HG03280 (cell line): ENCODE measurements at regions not wholly inside any gene's neighbourhood (a gene's known extent, or its start where the extent isn't known, plus 50 kb on each side); places are given as distances from the start of the nearest gene placed in this dataset.
"Not testable (repeated sequence)": the region's sequence is repeated elsewhere in the genome, so short reads cannot be mapped to it uniquely, and the experiment has no call there.

Experiments
- ATAC-seq: cut with Tn5 transposase; IDR thresholded peaks from one replicate; pipeline ENCODE4 v1.9.1; 2021; ENCODE audit warnings: mild to moderate bottlenecking, moderate library complexity; ENCODE audit not compliant: unreplicated experiment

DNA sequence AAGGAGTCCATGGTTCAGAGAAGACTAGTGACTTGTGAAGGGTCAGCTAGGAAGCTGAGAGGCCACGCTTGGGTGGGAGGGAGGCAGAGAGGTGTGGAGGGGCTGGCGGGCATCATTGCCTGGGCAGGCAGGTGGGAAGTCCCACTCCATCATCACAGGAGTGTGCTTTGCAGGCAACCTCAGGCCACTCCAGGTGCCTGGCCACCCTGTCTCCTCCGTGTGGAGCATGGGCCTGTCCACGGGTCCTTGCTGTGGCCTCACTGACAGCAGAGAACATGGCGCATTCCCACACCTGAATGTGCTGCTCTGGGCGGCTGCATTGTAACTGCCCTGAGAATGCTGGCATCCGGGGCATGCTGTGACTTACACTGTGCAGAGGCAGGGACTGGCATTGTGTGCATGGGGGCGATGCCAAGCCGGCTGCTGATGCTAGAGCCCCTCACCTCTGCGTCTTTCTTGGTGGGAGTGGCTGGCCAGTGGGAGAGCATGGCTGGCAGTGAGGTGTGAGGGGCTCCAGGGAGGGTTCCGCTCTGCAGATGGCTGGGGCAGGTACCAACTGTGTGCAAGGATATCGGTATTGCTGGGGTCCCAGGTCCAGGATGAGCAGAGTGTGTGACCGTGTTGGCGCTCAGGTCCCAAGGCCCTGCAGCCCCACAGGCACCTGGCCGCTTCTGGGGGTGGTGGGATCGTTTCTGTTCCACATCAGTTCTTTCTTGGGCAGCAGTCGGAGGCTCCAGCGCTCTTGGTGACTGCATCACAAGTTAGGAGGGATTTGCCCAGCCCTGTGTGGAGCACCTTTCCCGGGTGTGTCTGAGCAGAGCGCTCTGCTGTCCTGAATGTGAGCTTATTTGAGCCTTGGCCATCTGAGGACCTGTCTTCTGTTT lies 94.8 kb downstream of the NPIPB11 start:
- ATAC-seq, result no peak

- ATAC-seq, result no peak
Observed at GRCh38 chr16:29310852-29311314, 95.6 kb downstream of the NPIPB11 start.

GRCh38 chr16:29310243-29310642 lies 96.3 kb downstream of the NPIPB11 start:
- ATAC-seq, result not testable (repeated sequence)

- ATAC-seq, result not testable (repeated sequence)
Observed at GRCh38 chr16:29309601-29310000, 96.9 kb downstream of the NPIPB11 start.

DNA sequence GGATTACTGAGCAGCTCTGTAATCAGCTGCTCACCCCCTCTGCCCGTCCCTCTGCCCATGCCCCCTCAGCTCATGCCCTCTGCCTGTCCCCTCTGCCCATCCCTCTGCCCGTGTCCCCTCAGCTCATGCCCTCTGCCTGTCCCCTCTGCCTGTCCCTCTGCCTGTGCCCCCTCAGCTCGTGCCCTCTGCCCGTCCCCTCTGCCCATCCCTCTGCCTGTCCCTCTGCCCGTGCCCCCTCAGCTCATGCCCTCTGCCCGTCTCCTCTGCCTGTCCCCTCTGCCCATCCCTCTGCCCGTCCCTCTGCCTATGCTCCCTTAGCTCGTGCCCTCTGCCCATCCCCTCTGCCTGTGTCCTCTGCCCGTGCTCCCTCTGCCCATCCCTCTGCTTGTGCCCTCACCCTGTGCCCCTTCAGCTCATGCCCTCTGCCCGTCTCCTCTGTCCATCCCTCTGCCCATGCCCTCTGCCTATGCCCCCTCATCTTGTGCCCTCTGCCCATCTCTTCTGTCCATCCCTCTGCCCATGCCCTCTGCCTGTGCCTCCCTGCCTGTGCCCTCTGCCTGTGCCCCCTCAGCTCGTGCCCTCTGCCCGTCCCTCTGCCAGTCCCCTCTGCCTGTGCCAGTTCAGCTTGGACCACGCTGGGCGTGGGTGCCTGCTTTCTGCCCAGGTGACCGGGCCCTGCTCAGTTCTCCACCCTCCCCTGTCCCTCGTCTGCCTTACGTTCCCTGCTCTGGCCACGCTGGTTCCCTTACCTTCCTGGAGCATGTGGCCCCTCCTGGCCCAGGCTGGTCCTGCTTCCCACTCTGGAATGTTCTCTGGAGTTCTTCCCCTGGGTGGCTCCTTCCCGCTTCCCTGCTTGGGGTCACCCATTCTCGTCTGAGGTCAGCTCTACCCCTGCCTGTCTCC lies 97.6 kb downstream of the NPIPB11 start:
- no peak for ATAC-seq

GRCh38 chr16:29307598-29308507 lies 98.7 kb downstream of the NPIPB11 start:
- no peak for ATAC-seq

DNA sequence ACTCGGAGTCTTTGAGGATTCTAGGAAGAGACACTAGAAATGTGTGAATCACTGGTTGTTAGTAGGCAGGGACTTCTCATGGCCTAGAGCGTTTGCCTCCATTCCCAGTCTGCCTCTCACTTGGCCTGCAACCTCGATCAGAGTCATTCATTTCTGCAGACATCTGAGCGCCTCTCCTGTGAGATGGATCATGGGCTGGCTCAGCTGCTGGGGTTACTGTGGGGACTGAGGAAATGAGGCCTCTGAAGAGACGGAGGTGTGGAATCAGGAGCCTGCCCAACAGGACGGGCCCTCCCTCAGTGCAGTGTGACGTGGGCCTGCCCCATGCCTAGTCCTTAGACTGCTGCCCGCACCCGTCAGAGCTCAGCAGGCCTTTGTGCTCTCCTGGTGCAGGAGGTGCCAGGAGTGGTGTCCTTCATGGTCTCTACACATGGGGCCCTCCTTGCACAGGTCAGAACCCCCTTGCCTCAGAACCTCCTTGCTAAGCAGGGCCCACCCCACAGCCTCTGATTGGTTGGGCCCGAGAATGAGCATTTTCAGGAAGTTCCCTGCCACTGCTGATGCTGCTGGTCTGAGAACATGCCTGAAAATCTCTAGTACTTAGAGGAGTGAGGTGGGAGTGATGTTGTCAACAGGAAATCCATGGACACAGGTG lies 99.4 kb downstream of the NPIPB11 start:
- no peak for ATAC-seq

GRCh38 chr16:29306201-29306600 lies 100.3 kb downstream of the NPIPB11 start:
- ATAC-seq, result no peak

DNA sequence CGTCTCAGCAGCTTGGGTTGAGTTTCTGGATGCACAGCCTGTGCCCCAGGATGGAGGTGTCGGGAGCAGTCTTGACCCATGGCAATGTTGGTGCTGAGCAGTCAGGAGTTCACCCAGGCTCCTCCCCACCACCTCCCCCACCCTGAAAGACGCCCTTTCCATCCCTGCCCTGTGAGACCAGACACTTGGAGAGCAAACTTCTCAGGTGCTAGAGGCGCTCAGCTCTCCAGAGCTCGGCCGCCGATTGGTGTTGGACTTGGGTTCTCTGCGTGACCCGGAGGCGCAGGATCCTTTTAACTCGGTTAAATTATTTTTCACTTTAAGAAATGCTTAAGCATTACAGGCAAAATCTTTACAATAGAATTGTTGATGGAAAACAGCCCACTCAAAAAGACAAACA lies 101.5 kb downstream of the NPIPB11 start:
- ATAC-seq, result not testable (repeated sequence)

GRCh38 chr16:29304251-29304650 lies 102.3 kb downstream of the NPIPB11 start:
- ATAC-seq, result no peak

DNA sequence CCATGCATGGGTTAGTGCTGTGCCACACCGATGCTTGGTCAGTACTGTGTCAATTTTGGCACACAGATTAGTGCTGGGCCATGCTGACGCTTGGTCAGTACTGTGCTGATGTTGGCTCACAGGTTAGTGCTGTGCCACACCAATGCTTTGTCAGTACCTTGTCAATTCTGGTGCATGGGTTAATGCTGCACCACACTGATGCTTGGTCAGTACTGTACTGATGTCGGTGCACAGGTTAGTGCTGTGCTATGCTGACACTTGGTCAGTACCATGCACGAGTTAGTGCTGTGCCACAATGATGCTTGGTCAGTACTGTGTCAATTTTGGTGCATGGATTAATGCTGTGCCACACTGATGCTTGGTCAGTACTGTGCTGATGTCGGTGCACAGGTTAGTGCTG lies 103.0 kb downstream of the NPIPB11 start:
- ATAC-seq, result no peak

GRCh38 chr16:29302976-29303375 lies 103.5 kb downstream of the NPIPB11 start:
- no peak for ATAC-seq

GRCh38 chr16:29302433-29302832 lies 104.1 kb downstream of the NPIPB11 start:
- ATAC-seq, result not testable (repeated sequence)

- ATAC-seq, result not testable (repeated sequence)
Observed at GRCh38 chr16:29301662-29302285, 104.7 kb downstream of the NPIPB11 start.

- ATAC-seq, result not testable (repeated sequence)
Observed at GRCh38 chr16:29300541-29301535, 105.7 kb downstream of the NPIPB11 start.

DNA sequence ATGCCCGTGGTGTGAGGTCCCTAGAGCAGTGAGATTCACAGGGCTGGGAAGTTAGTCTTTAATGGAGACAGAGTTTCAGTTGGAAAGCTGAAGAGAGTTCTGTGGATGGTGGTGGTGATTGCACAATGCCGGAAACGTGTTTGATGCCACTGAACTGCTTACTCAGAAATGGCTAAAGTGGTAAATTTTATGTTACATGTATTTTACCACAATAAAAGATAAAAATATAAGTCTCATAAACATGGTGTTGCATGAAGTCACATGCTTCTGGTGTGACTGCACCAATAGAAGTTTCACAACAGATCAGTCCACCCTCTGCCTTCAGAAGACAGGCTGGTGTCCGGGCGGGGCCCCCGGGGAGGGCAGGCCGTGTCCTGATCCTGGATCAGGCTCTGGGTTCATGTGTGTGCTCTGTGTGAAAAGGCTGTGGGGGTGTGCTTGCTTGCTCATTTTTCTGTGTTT lies 106.5 kb downstream of the NPIPB11 start:
- ATAC-seq, result not testable (repeated sequence)

GRCh38 chr16:29298997-29299396 lies 107.5 kb downstream of the NPIPB11 start:
- ATAC-seq, result not testable (repeated sequence)

DNA sequence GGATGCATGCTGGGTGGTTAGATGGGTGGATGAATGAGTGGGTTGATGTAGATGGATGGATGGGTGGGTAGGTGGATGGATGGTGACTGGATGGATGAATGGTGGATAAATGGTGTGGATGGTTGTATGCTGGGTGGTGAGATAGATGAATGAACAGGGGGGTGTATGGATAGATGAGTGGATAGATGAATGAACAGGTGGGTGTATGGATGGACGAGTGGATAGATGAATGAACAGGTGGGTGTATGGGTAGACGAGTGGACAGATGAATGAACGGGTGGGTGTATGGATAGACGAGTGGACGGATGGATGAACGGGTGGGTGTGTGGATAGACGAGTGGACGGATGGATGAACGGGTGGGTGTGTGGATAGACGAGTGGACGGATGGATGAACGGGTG lies 108.2 kb downstream of the NPIPB11 start:
- ATAC-seq, result not testable (repeated sequence)
